Activated CD4-positive, alpha-beta T cell treated with anti-CD3 and anti-CD28 coated beads for 36 hours (primary cell): ENCODE measurements at regions not wholly inside any gene's neighbourhood (a gene's known extent, or its start where the extent isn't known, plus 50 kb on each side); places are given as distances from the start of the nearest gene placed in this dataset.

Experiments used
- ATAC-seq: fragments of 200-7000 bp; cut with Tn5 transposase; one replicate; pipeline ENCODE4 v1.10.0; 2021; ENCODE audit warnings: mild to moderate bottlenecking, moderate library complexity
- CTCF ChIA-PET: fragments of 350-600 bp; sonication (Branson Sonifier 250); formaldehyde crosslinking; loops from one replicate; lab custom pipeline; 2021; ENCODE audit warnings: antibody characterized with exemption; lab: Charles Lee
- POLR2A ChIA-PET: fragments of 350-600 bp; sonication (Branson Sonifier 250); formaldehyde crosslinking; loops from one replicate; lab custom pipeline; 2021; ENCODE audit warnings: antibody characterized with exemption, inconsistent platforms; lab: Charles Lee
- DNase-seq: peaks from one replicate; pipeline ENCODE4 v3.0.0-alpha.2; 2020
- H3K27ac Mint-ChIP-seq: one replicate; pipeline ENCODE4 v1.8.0; 2021; ENCODE audit warnings: mixed read lengths
- H3K27me3 Mint-ChIP-seq: one replicate; pipeline ENCODE4 v1.8.0; 2021; ENCODE audit warnings: mixed read lengths
- H3K36me3 Mint-ChIP-seq: one replicate; pipeline ENCODE4 v1.8.0; 2021; ENCODE audit warnings: low read depth, mixed read lengths
- H3K4me1 Mint-ChIP-seq: one replicate; pipeline ENCODE4 v1.8.0; 2021; ENCODE audit warnings: mixed read lengths
- H3K4me3 Mint-ChIP-seq: one replicate; pipeline ENCODE4 v1.8.0; 2021; ENCODE audit warnings: mild to moderate bottlenecking, moderate library complexity, mixed read lengths
- H3K9me3 Mint-ChIP-seq: one replicate; pipeline ENCODE4 v1.8.0; 2021; ENCODE audit warnings: low read depth, mixed read lengths
- intact Hi-C, 2 experiments: fragments of 100-400 bp; cut with DNase I in 1 of 2; cut with micrococcal nuclease in 1 of 2; formaldehyde crosslinking; loops; one replicate each; pipeline versions ENCODE4 v1.14.2 to v1.15.1; 2022 to 2024; cut with DNase I, micrococcal nuclease

DNA sequence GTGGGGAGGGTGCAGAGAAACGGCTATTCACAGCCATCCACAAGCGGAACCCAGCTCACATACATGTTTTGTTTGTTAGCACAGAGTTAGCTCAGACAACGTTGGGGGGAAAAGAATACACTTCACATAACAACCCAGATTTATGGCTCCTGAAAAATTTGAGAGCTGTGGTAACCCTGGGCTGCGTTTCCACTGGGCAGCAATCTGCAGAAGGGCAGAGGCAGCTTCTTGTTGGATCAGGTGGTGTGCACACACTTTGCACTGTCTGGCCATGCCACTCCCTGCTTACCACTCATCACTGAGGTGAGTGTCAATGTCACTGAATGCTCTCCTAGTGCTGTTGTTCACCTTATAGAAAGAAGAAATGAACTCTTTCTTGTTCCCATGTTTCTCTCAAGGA is 299.8 kb upstream of the SOX14 start:
- H3K9me3 Mint-ChIP-seq: no peaks in the 10 kb centered on the region
- intact Hi-C loops: no loop called here
- H3K4me3 Mint-ChIP-seq: no peak overlapping the region
- no peaks in the 10 kb centered on the region for H3K36me3 Mint-ChIP-seq
- CTCF ChIA-PET: no interaction called here
- ATAC-seq (no peak), DNase-seq (no peak)
- POLR2A ChIA-PET: no interaction called here
- H3K4me1 Mint-ChIP-seq: no peaks in the 10 kb centered on the region
- H3K27ac Mint-ChIP-seq: no peak overlapping the region
- no peaks in the 10 kb centered on the region for H3K27me3 Mint-ChIP-seq

DNA sequence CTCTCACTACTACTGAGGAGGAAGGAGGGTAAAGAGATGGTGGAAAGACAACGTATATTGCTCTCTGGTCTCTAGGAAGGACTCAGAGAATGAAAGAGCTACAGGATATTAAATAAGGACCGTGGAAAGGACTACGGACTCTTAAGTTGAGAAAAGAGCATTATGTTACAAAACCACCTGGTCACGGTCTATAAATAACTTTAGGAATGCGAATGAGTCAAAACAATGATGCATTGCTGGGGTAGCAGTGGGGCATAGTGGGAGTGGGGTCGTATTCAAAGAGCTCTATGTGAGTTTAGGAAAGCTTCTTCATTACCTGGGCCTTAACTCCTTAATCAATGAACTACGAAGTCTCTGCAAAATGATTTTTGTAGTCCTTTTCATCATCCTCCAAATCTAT is 295.7 kb upstream of the SOX14 start:
- H3K27me3 Mint-ChIP-seq: no peaks in the 10 kb centered on the region
- H3K4me3 Mint-ChIP-seq: no peak overlapping the region
- DNase-seq (no peak), ATAC-seq (no peak)
- H3K9me3 Mint-ChIP-seq: no peaks in the 10 kb centered on the region
- no peaks in the 10 kb centered on the region for H3K36me3 Mint-ChIP-seq
- CTCF ChIA-PET: no interaction called here
- H3K4me1 Mint-ChIP-seq: no peaks in the 10 kb centered on the region
- POLR2A ChIA-PET: no interaction called here
- intact Hi-C loops: no loop called here
- no peak overlapping the region for H3K27ac Mint-ChIP-seq

DNA sequence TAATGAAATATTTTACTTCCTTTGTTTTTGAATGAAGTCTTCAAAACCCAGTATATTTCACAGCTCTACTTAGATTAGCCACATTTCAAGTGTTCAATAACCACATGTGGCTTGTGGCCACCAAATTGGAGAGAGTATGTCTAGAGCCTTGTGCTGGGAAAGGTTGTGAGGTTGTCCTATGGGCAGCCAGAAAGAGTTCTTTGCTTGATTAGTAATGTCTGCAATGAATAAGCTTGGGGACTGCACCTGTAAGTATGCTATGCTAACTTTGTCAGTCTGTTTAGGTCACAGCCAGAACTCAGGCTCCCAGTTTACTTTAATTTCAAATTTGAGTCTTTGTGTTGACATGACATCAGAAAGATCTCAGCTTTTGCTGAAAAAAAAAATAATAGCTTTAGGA is 294.9 kb upstream of the SOX14 start:
- Mint-ChIP-seq H3K4me3 (no peak overlapping the region), H3K9me3 (no peaks in the 10 kb centered on the region), H3K36me3 (no peaks in the 10 kb centered on the region), H3K27me3 (no peaks in the 10 kb centered on the region), H3K4me1 (no peaks in the 10 kb centered on the region), H3K27ac (no peak overlapping the region)
- CTCF ChIA-PET: no interaction called here
- ATAC-seq: no peak
- no peak for DNase-seq
- intact Hi-C loops: no loop called here
- POLR2A ChIA-PET: no interaction called here

DNA sequence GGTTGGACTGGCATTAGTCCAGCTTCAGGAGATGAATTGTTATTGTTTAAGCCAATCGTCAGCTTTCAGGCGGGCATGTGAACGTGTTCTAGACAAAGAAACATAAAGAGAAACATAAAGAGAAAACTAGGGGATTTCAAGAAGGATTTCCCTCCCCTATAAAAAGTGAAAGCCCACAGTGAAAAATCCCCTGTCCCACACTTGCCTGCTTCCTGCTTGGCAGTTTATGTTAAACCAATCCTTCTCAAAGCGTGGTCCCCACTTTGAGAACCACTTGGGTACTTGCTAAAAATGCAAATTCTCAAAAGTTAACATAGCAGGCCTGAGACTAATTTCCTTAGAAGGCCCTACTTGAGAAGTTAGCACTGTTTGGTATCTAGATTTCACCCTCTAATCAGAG is 293.0 kb upstream of the SOX14 start:
- Mint-ChIP-seq H3K36me3 (no peaks in the 10 kb centered on the region), H3K9me3 (no peaks in the 10 kb centered on the region), H3K4me3 (no peak overlapping the region), H3K4me1 (no peaks in the 10 kb centered on the region), H3K27ac (no peak overlapping the region), H3K27me3 (no peaks in the 10 kb centered on the region)
- CTCF ChIA-PET: no interaction called here
- DNase-seq: no peak
- POLR2A ChIA-PET: no interaction called here
- intact Hi-C loops: no loop called here
- no peak for ATAC-seq

DNA sequence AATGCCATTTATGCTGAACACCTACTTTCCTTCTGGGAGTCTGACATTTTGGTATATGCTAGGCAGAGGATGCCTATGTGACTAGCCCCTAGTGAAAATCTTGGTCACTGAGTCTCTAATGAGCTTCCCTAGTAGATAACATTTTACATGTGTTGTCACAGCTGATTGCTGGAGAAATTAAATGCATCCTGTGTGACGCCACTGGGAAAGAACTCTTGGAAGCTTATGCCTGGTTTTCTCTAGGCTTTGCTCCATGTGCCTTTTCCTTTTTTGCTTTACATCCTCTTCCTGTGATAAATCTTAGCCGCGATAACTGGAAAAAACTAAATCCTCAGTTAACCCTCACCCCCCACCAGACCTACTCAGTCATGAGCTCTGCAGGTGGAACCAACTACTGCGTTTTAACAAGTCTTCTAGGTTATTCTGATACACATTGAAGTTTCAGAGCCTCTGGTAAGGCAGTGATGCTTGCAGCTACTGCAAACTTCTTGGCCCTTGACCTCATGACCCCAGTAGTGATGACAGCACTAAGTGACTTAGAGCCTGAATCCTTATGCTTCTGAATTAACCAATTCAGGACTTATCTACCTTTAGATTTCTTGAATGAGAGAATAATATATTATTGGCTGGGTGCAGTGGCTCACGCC is 292.4 kb upstream of the SOX14 start:
- POLR2A ChIA-PET: no interaction called here
- no peak for ATAC-seq
- Mint-ChIP-seq H3K4me3 (no peak overlapping the region), H3K4me1 (no peaks in the 10 kb centered on the region), H3K27ac (no peak overlapping the region), H3K36me3 (no peaks in the 10 kb centered on the region), H3K9me3 (peaks cover under 1% of the 10 kb centered on the region), H3K27me3 (no peaks in the 10 kb centered on the region)
- no peak for DNase-seq
- CTCF ChIA-PET: no interaction called here
- intact Hi-C loops: no loop called here

DNA sequence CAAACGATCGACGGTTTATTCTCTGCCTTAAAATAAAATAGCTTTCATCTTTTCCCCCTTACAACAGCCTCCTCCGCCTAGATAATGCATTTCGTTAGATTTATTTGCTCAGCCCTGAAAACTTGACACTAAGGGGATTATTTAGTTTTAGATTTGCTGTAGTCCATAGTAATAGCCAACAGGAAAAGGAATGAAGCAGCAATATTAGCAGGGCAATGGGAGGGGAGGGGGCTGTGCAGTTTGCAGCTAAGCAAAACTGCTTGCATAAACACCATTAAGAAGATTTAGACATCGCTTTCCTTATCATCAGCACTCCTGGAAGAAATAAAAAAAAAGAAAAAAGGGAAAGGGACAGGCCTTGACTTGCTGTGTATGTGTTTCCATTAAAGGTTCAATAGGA is 286.5 kb upstream of the SOX14 start:
- ChIA-PET POLR2A (no interaction called here), CTCF (no interaction called here)
- intact Hi-C loops: no loop called here
- ATAC-seq (no peak), DNase-seq (no peak)
- peaks cover 11% of the 10 kb centered on the region for H3K9me3 Mint-ChIP-seq
- H3K36me3 Mint-ChIP-seq: no peaks in the 10 kb centered on the region
- H3K27ac Mint-ChIP-seq: no peak overlapping the region
- no peaks in the 10 kb centered on the region for H3K27me3 Mint-ChIP-seq
- no peak overlapping the region for H3K4me3 Mint-ChIP-seq
- H3K4me1 Mint-ChIP-seq: no peaks in the 10 kb centered on the region

DNA sequence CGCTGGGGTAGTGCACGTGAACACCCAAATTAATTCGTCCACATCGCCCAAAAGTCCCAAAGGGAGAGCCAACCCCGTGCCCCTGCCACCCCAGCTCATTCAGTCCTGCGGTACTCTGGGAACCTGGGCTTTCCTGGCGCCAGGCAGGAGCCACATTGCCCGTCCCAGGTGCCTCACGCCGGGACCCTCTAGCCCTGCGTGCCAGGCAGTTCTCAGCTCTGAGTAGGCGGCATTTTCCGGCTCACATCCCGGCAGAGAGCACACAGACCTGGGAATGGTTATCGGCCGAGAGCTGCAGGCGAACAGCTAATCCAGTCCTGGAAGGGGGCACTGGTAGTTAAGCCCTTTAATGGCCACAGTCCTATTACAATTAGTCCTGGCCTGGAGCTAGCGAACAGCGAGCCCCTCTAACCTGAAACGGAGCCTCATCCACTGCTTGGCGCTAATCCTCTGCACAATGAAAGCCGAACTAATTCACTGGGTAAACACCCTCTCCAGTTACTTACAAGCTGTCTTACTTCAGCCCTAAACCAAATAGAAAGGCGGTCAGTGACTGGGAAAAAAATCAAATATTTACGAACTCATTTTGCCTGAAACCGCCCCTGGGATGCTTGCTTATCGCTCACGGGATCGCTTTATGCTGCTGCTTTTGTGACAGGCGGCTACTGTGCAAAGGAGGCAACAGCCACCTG is 254.6 kb upstream of the SOX14 start:
- CTCF ChIA-PET: no interaction called here
- Mint-ChIP-seq H3K27ac (no peak overlapping the region), H3K9me3 (peaks cover 3% of the 10 kb centered on the region), H3K4me1 (no peaks in the 10 kb centered on the region), H3K36me3 (no peaks in the 10 kb centered on the region), H3K27me3 (no peaks in the 10 kb centered on the region), H3K4me3 (no peak overlapping the region)
- POLR2A ChIA-PET: no interaction called here
- ATAC-seq (no peak), DNase-seq (no peak)
- intact Hi-C loops: no loop called here

DNA sequence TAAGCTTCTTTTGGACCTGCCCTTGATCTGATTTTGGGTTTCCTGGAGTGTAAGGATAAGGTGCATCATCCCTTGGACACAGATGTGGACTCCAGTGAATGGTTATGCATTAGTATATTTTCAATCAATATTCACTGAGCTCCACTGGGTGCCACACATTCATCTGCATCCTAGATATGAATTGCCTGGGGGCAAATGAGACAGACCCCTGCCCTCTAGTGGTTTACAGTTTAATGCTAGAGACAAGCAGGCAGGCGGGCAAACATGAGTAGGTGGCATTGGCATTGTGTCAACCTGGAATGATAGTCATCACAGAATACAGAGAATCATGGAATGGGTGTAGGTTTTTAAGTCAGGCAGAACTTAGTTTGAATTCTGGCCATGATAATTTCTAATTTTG is 252.5 kb upstream of the SOX14 start:
- DNase-seq (no peak), ATAC-seq (no peak)
- H3K4me3 Mint-ChIP-seq: no peak overlapping the region
- H3K27me3 Mint-ChIP-seq: no peaks in the 10 kb centered on the region
- no peaks in the 10 kb centered on the region for H3K9me3 Mint-ChIP-seq
- H3K27ac Mint-ChIP-seq: no peak overlapping the region
- ChIA-PET POLR2A (no interaction called here), CTCF (no interaction called here)
- intact Hi-C loops: no loop called here
- no peaks in the 10 kb centered on the region for H3K36me3 Mint-ChIP-seq
- no peaks in the 10 kb centered on the region for H3K4me1 Mint-ChIP-seq

DNA sequence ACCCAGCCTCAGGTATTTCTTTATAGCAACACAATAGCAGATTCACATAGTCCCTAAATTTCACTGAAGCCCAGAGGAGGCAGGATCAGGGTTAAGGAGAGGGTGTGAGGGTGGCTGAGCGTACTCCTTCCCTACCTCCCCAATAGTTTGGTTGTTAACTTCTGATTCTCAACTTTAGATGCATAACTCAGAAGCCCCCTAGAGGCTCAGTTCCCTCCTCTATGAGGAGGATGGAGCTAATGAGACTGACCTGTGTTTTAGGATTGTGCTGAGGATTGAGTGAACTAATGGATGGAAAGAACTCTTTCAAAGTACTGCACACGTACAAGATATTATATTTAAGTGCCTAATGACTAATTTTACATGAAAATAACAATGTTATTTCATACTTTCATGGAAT is 249.3 kb upstream of the SOX14 start:
- no peak for DNase-seq
- Mint-ChIP-seq H3K4me3 (no peak overlapping the region), H3K9me3 (no peaks in the 10 kb centered on the region), H3K27ac (no peak overlapping the region), H3K4me1 (no peaks in the 10 kb centered on the region), H3K36me3 (no peaks in the 10 kb centered on the region), H3K27me3 (no peaks in the 10 kb centered on the region)
- ATAC-seq: no peak
- CTCF ChIA-PET: no interaction called here
- intact Hi-C loops: no loop called here
- POLR2A ChIA-PET: no interaction called here

DNA sequence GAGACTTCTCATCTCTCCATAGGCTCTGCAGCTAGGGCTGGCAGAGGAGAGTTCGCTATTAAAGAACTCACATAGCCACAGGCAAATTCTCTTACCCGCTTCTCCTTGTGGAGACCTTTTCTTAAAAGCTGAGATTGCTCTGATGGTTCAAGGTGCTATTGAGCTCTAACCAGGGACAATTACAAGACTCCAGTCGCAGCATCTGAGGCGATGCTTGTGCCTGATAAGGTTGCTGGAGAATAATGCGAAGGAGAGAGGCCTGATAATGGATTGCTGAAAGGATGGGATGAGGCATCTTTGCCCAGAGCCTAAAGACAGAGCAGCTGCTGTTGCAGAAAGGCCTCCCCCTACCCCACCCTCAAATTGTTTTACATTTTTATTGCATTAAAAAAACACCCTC is 244.5 kb upstream of the SOX14 start:
- Mint-ChIP-seq H3K27me3 (no peaks in the 10 kb centered on the region), H3K4me3 (no peak overlapping the region), H3K36me3 (no peaks in the 10 kb centered on the region), H3K9me3 (no peaks in the 10 kb centered on the region), H3K27ac (no peak overlapping the region), H3K4me1 (no peaks in the 10 kb centered on the region)
- CTCF ChIA-PET: no interaction called here
- intact Hi-C loops: no loop called here
- no peak for DNase-seq
- POLR2A ChIA-PET: no interaction called here
- ATAC-seq: no peak

DNA sequence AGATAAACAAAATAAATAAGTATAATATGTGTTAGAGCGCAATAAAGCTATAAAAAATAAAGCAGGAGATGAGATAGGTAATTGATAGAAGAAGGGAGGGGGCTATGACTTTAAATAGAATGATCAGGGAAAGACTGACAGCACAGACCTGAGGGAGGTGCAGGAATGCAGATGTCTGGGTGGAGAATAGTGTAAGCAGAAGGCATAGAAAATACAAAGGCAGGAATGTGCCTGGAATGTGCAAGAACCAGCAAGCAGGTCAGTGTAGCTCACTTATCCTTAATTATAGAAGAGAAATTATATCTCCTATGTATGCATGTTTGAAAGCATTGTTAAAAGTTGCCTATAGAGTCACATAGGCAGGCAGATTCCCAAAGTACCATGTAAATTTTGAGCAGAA is 239.4 kb upstream of the SOX14 start:
- ATAC-seq (no peak), DNase-seq (no peak)
- H3K4me1 Mint-ChIP-seq: no peaks in the 10 kb centered on the region
- H3K27ac Mint-ChIP-seq: no peak overlapping the region
- H3K36me3 Mint-ChIP-seq: no peaks in the 10 kb centered on the region
- ChIA-PET CTCF (no interaction called here), POLR2A (no interaction called here)
- no peak overlapping the region for H3K4me3 Mint-ChIP-seq
- H3K27me3 Mint-ChIP-seq: no peaks in the 10 kb centered on the region
- peaks cover 2% of the 10 kb centered on the region for H3K9me3 Mint-ChIP-seq
- intact Hi-C loops: no loop called here

DNA sequence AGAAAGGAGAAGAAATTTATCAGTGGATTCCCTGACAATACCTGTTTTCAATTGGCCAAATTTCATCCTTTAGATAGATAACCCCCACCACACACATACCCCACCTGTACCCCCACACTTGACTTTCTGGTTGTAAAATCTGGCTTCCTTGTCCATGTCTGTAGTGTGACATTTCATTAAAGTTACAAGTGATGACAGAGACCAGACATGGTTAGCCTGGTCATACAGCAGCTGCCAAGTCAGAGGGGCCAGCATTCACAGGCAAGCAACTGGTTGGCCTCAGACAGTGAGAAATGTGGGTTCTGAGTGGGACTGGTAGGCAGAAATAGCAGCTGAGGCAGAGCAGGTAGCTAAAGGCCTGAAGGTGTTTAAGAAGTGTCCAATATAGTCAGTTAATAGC is 238.6 kb upstream of the SOX14 start:
- DNase-seq (no peak), ATAC-seq (no peak)
- intact Hi-C loops: no loop called here
- no peaks in the 10 kb centered on the region for H3K27me3 Mint-ChIP-seq
- H3K36me3 Mint-ChIP-seq: no peaks in the 10 kb centered on the region
- no peak overlapping the region for H3K27ac Mint-ChIP-seq
- peaks cover 4% of the 10 kb centered on the region for H3K9me3 Mint-ChIP-seq
- ChIA-PET POLR2A (no interaction called here), CTCF (no interaction called here)
- no peaks in the 10 kb centered on the region for H3K4me1 Mint-ChIP-seq
- H3K4me3 Mint-ChIP-seq: no peak overlapping the region
